ENCODE measurements at regions not wholly inside any gene's neighbourhood (a gene's known extent, or its start where the extent isn't known, plus 50 kb on each side); places are given as distances from the start of the nearest gene placed in this dataset.

DNA sequence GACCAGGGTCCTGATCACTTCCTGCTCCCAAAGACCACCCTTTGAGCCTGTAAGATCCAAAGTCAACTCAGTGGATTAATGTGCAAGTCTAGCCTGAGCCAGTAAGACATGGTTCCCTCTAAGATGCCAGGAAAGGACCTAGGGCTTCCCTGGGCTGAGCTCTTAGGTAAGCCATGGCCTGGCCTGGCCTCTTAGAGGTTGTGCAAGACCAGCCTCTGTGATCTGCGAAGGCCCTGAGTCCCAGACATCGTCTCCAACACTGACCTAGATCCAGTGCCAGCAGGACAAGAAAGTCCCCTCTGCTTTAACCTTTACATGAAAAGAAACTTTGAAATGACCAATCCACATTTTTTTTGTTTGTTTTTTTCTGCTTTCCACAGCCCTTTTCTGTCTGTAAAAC lies 73.6 kb upstream of the CYP1B1 start:
- H3K27ac ChIP-seq: peak overlapping the region; percentile 26
- TF ChIP-seq, protein P1, sequence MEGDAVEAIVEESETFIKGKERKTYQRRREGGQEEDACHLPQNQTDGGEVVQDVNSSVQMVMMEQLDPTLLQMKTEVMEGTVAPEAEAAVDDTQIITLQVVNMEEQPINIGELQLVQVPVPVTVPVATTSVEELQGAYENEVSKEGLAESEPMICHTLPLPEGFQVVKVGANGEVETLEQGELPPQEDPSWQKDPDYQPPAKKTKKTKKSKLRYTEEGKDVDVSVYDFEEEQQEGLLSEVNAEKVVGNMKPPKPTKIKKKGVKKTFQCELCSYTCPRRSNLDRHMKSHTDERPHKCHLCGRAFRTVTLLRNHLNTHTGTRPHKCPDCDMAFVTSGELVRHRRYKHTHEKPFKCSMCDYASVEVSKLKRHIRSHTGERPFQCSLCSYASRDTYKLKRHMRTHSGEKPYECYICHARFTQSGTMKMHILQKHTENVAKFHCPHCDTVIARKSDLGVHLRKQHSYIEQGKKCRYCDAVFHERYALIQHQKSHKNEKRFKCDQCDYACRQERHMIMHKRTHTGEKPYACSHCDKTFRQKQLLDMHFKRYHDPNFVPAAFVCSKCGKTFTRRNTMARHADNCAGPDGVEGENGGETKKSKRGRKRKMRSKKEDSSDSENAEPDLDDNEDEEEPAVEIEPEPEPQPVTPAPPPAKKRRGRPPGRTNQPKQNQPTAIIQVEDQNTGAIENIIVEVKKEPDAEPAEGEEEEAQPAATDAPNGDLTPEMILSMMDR (conservative IDR thresholded peaks at IDR 0.05): no peak
- no peak for TF ChIP-seq ZFX (IDR thresholded peaks at IDR 0.05)

GRCh38 chr2:38148501-38148900 lies 72.5 kb upstream of the CYP1B1 start:
- TF ChIP-seq, protein P1 (conservative IDR thresholded peaks at IDR 0.05): no peak
- TF ChIP-seq ZFX (IDR thresholded peaks at IDR 0.05): no peak
- peak overlapping the region; percentile 38 for H3K27ac ChIP-seq

GRCh38 chr2:38147333-38148121 lies 71.6 kb upstream of the CYP1B1 start:
- H3K27ac ChIP-seq: peak overlapping the region; percentile 57

DNA sequence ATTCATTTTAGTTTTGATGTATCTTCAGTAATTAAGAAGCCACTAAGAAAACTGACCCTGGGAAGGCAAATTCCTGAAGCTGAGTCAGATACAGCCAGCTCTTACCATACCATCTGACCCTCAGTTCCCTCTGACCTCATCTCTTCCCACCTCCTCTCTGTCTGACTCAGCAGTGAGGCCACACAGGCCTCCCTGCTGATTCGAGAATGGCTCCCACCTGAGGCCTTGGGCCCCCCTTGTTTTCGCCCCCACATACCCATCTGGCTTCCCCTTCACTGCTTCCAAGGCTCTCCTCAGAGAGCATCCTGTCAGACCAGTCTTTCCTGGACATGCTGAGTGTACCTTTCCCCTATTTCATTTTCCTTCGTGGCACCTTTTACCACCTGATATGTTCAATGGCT lies 71.0 kb upstream of the CYP1B1 start:
- no peak for TF ChIP-seq ZFX (IDR thresholded peaks at IDR 0.05)
- TF ChIP-seq, protein P1 (conservative IDR thresholded peaks at IDR 0.05): no peak

More at GRCh38 chr2:38147333-38148121, 71.6 kb upstream of the CYP1B1 start:
- TF ChIP-seq ZFX (IDR thresholded peaks at IDR 0.05): no peak
- TF ChIP-seq, protein P1 (conservative IDR thresholded peaks at IDR 0.05): no peak

DNA sequence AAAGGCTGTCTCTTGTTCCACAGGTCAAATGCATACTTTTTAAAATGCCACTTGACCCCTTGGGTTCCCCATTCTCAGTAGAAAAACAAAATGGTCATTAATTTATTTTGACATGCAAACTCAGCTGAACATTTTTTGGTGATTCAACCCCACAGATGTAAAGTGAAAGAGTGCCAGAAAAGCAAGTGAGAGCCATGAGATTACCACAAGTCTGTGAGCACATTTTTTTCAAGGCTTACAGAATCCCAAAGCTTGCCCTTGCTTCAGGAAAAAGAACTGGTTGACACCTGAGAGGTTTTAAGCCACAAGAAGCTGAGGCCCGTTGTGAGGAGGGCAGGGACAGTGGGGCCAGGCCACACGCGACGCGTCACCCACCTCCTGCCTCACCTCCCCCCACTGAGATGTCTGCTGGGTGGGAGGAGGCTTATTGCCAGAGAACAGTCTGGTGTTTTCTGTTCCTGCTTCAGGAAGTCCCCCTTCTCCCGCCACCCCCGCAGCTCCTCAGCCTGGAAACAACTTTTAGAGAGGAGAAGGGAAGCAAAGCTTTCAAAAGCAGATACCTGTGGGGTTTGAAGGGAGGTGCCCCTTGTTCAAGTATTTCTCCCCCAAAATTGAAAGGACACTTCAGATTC lies 70.4 kb upstream of the CYP1B1 start:
- no peak for TF ChIP-seq ZFX (IDR thresholded peaks at IDR 0.05)
- TF ChIP-seq, protein P1 (conservative IDR thresholded peaks at IDR 0.05): no peak
- peak overlapping the region; percentile 57 for H3K27ac ChIP-seq

More for the DNA sequence above, 71.0 kb upstream of the CYP1B1 start:
- peak overlapping the region; percentile 57 for H3K27ac ChIP-seq

DNA sequence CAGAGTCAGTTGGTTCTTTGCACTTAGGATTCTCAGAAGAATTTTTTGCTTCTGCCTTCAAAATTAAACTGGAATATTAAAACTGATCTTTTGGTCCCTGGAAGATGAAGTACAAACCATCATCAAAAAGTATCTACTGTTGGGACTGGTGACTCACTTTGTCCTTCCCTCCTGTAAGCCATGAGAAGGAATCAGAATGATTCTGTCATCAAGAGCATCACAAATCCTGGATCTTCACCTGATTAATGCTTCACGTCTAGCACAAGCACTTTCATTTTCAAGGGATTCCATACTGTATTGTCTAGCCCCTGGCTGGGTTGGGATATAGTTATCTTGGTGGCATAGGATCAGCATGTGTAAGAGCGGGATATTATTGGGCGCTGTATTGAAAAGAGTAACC lies 69.3 kb upstream of the CYP1B1 start:
- H3K27ac ChIP-seq: no peak overlapping the region
- TF ChIP-seq ZFX (IDR thresholded peaks at IDR 0.05): no peak
- TF ChIP-seq, protein P1 (conservative IDR thresholded peaks at IDR 0.05): no peak

DNA sequence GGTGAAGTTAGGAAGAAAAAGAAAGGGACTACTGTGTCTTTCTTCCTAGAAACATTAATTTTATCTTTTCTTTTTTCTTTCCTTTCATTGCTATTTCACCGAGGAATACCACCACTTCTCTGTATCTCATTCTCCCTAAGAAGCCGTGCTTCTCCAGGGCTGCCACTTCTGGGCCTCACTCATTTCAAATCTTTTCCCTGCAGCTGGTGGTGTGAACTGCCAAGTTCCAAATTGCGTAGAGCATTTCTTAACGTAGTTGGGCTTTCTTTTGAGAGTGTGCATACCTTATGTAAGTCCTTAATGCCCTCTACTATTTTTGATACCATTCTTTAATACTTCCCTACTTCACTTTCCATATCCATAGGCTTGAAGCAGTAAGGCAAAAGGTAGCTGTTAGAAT lies 66.7 kb upstream of the CYP1B1 start:
- H3K27ac ChIP-seq: no peak overlapping the region
- no peak for TF ChIP-seq ZFX (IDR thresholded peaks at IDR 0.05)
- TF ChIP-seq, protein P1 (conservative IDR thresholded peaks at IDR 0.05): no peak

Data from C4-2B (cell line).